Neural cell (in vitro differentiated cells): ENCODE measurements at regions not wholly inside any gene's neighbourhood (a gene's known extent, or its start where the extent isn't known, plus 50 kb on each side); places are given as distances from the start of the nearest gene placed in this dataset.
"Not testable (repeated sequence)": the region's sequence is repeated elsewhere in the genome, so short reads cannot be mapped to it uniquely, and the experiment has no call there.

ENCODE experiments used
- H2AFZ ChIP-seq: fragments of 200-600, 300-800 bp; sonication (generic), shearing (Covaris generic); 2 replicates; pipeline ENCODE4 v1.6.0; 2014; ENCODE audit warnings: low read depth, mild to moderate bottlenecking, antibody characterized with exemption, low read length, moderate library complexity
- H3F3A ChIP-seq: fragments of 200-600 bp; shearing (Covaris generic); 2 replicates; pipeline ENCODE4 v1.6.1; 2016; ENCODE audit warnings: mild to moderate bottlenecking, moderate library complexity, mixed read lengths, antibody characterized with exemption, low read length; ENCODE audit not compliant: insufficient read depth, poor library complexity, severe bottlenecking
- H3K27ac ChIP-seq: fragments of 200-600, 300-800 bp; sonication (generic), shearing (Covaris generic); 2 replicates; pipeline ENCODE4 v1.5.1; 2014; ENCODE audit warnings: mild to moderate bottlenecking, low read length, moderate library complexity
- H3K27me3 ChIP-seq: fragments of 300-800, 200-600 bp; sonication (generic), shearing (Covaris generic); 2 replicates; pipeline ENCODE4 v1.6.0; 2014; ENCODE audit warnings: mild to moderate bottlenecking, low read depth, low read length, moderate library complexity; ENCODE audit not compliant: insufficient read depth
- H3K36me3 ChIP-seq: fragments of 300-800, 200-600 bp; sonication (generic), shearing (Covaris generic); 2 replicates; pipeline ENCODE4 v1.5.1; 2014; ENCODE audit warnings: mild to moderate bottlenecking, antibody characterized with exemption, low read length, moderate library complexity; ENCODE audit not compliant: insufficient read depth
- H3K4me2 ChIP-seq: fragments of 300-800, 200-600 bp; sonication (generic), shearing (Covaris generic); 2 replicates; pipeline ENCODE4 v1.6.0; 2014; ENCODE audit warnings: mild to moderate bottlenecking, low read length
- H3K4me3 ChIP-seq: fragments of 300-800, 200-600 bp; sonication (generic), shearing (Covaris generic); 2 replicates; pipeline ENCODE4 v1.5.1; 2014; ENCODE audit warnings: mild to moderate bottlenecking, low read length, moderate library complexity
- H3K79me2 ChIP-seq: fragments of 200-600 bp; shearing (Covaris generic); replicated peaks from 2 replicates; pipeline ENCODE4 v1.6.0; 2014; ENCODE audit warnings: mild to moderate bottlenecking, low read length, moderate library complexity; ENCODE audit not compliant: insufficient read depth
- H3K9ac ChIP-seq: fragments of 300-800, 200-600 bp; sonication (generic), shearing (Covaris generic); 2 replicates; pipeline ENCODE4 v1.6.1; 2016; ENCODE audit warnings: mild to moderate bottlenecking, low read length, mixed read lengths
- H3K9me2 ChIP-seq: fragments of 200-600 bp; shearing (Covaris generic); 2 replicates; pipeline ENCODE4 v1.6.1; 2016; ENCODE audit warnings: mild to moderate bottlenecking, low read length, mixed read lengths; ENCODE audit not compliant: insufficient read depth
- H3K9me3 ChIP-seq: fragments of 200-600, 300-800 bp; sonication (generic), shearing (Covaris generic); 2 replicates; pipeline ENCODE4 v1.6.1; 2016; ENCODE audit warnings: mild to moderate bottlenecking, mixed run types, low read length, moderate library complexity, mixed read lengths
- H4K20me1 ChIP-seq: fragments of 200-600 bp; shearing (Covaris generic); 2 replicates; pipeline ENCODE4 v1.6.1; 2016; ENCODE audit warnings: mild to moderate bottlenecking, mixed run types; ENCODE audit not compliant: insufficient read depth
- EP300 ChIP-seq: fragments of 450-650 bp; conservative IDR thresholded peaks from 2 replicates; pipeline ENCODE4 v1.6.1; 2014; ENCODE audit warnings: antibody characterized with exemption, mild to moderate bottlenecking, moderate library complexity; ENCODE audit not compliant: poor library complexity, severe bottlenecking
- EZH2 ChIP-seq: fragments of 200-600, 300-800 bp; shearing (Covaris generic), sonication (generic); IDR thresholded peaks from 2 replicates; pipeline ENCODE4 v1.6.1; 2014; ENCODE audit warnings: antibody characterized with exemption, low read length, borderline replicate concordance, mild to moderate bottlenecking; ENCODE audit not compliant: insufficient read depth, poor library complexity, severe bottlenecking
- MXI1 ChIP-seq: fragments of 450-650 bp; conservative IDR thresholded peaks from 2 replicates; pipeline ENCODE4 v1.6.1; 2014; ENCODE audit warnings: antibody characterized with exemption, mild to moderate bottlenecking; ENCODE audit not compliant: poor library complexity, severe bottlenecking
- POLR2AphosphoS5 ChIP-seq: IDR thresholded peaks from 2 replicates; pipeline ENCODE4 v1.6.1; 2012
- RAD21 ChIP-seq: fragments of 450-650 bp; conservative IDR thresholded peaks from 2 replicates; pipeline ENCODE4 v1.6.1; 2014; ENCODE audit warnings: antibody characterized with exemption, mild to moderate bottlenecking, moderate library complexity
- SMC3 ChIP-seq: fragments of 450-650 bp; conservative IDR thresholded peaks from 2 replicates; pipeline ENCODE4 v1.6.1; 2014; ENCODE audit warnings: antibody characterized with exemption, mild to moderate bottlenecking, moderate library complexity; ENCODE audit not compliant: poor library complexity
- TAF1 ChIP-seq: IDR thresholded peaks from 2 replicates; pipeline ENCODE4 v1.6.1; 2012; ENCODE audit warnings: low read depth
- TF ChIP-seq, protein P1 (sequence below): IDR thresholded peaks from 2 replicates; pipeline ENCODE4 v1.6.1; 2012; ENCODE audit warnings: borderline replicate concordance
- TF ChIP-seq, protein P2 (sequence below): fragments of 450-650 bp; IDR thresholded peaks from 2 replicates; pipeline ENCODE4 v1.5.1; 2014; ENCODE audit warnings: antibody characterized with exemption, mild to moderate bottlenecking, moderate library complexity; ENCODE audit not compliant: poor library complexity, severe bottlenecking

- Histone ChIP-seq H2AFZ (no peak overlapping the region), H3K27ac (no peak overlapping the region), H3K9ac (no peak overlapping the region), H3K9me2 (no peaks in the 10 kb centered on the region), H3K4me3 (no peak overlapping the region), H3K4me2 (no peak overlapping the region), H3K27me3 (no peaks in the 10 kb centered on the region), H3K79me2 (no peaks in the 10 kb centered on the region), H4K20me1 (no peaks in the 10 kb centered on the region), H3K9me3 (no peaks in the 10 kb centered on the region), H3F3A (no peaks in the 10 kb centered on the region), H3K36me3 (no peaks in the 10 kb centered on the region)
- TF ChIP-seq TAF1, result no peak
- TF ChIP-seq RAD21, result peak; percentile 24
These were observed 164.5 kb downstream of the UNC5CL start for GRCh38 chr6:40874495-40874894.

- Histone ChIP-seq H3K79me2 (no peaks in the 10 kb centered on the region), H3F3A (no peaks in the 10 kb centered on the region), H3K9ac (no peak overlapping the region), H3K27me3 (no peaks in the 10 kb centered on the region), H2AFZ (no peak overlapping the region), H3K27ac (no peak overlapping the region), H4K20me1 (no peaks in the 10 kb centered on the region), H3K36me3 (no peaks in the 10 kb centered on the region), H3K4me3 (no peak overlapping the region), H3K9me2 (no peaks in the 10 kb centered on the region), H3K9me3 (no peaks in the 10 kb centered on the region), H3K4me2 (peak overlapping the region; percentile 24)
- TF ChIP-seq EZH2, result no peak
- TF ChIP-seq TAF1, result no peak
- no peak for TF ChIP-seq RAD21
- no peak for TF ChIP-seq SMC3
- no peak for TF ChIP-seq MXI1
- TF ChIP-seq POLR2AphosphoS5, result no peak
- no peak for TF ChIP-seq EP300
- TF ChIP-seq, protein P1, sequence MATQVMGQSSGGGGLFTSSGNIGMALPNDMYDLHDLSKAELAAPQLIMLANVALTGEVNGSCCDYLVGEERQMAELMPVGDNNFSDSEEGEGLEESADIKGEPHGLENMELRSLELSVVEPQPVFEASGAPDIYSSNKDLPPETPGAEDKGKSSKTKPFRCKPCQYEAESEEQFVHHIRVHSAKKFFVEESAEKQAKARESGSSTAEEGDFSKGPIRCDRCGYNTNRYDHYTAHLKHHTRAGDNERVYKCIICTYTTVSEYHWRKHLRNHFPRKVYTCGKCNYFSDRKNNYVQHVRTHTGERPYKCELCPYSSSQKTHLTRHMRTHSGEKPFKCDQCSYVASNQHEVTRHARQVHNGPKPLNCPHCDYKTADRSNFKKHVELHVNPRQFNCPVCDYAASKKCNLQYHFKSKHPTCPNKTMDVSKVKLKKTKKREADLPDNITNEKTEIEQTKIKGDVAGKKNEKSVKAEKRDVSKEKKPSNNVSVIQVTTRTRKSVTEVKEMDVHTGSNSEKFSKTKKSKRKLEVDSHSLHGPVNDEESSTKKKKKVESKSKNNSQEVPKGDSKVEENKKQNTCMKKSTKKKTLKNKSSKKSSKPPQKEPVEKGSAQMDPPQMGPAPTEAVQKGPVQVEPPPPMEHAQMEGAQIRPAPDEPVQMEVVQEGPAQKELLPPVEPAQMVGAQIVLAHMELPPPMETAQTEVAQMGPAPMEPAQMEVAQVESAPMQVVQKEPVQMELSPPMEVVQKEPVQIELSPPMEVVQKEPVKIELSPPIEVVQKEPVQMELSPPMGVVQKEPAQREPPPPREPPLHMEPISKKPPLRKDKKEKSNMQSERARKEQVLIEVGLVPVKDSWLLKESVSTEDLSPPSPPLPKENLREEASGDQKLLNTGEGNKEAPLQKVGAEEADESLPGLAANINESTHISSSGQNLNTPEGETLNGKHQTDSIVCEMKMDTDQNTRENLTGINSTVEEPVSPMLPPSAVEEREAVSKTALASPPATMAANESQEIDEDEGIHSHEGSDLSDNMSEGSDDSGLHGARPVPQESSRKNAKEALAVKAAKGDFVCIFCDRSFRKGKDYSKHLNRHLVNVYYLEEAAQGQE, result no peak
- TF ChIP-seq, protein P2, sequence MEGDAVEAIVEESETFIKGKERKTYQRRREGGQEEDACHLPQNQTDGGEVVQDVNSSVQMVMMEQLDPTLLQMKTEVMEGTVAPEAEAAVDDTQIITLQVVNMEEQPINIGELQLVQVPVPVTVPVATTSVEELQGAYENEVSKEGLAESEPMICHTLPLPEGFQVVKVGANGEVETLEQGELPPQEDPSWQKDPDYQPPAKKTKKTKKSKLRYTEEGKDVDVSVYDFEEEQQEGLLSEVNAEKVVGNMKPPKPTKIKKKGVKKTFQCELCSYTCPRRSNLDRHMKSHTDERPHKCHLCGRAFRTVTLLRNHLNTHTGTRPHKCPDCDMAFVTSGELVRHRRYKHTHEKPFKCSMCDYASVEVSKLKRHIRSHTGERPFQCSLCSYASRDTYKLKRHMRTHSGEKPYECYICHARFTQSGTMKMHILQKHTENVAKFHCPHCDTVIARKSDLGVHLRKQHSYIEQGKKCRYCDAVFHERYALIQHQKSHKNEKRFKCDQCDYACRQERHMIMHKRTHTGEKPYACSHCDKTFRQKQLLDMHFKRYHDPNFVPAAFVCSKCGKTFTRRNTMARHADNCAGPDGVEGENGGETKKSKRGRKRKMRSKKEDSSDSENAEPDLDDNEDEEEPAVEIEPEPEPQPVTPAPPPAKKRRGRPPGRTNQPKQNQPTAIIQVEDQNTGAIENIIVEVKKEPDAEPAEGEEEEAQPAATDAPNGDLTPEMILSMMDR, result no peak
These were observed 167.6 kb downstream of the UNC5CL start for GRCh38 chr6:40871424-40871823.

GRCh38 chr6:40868089-40868865 is 170.7 kb downstream of the UNC5CL start:
- H2AFZ ChIP-seq, H3K36me3 ChIP-seq, H3K9ac ChIP-seq, H3K9me3 ChIP-seq, H3K27me3 ChIP-seq, H4K20me1 ChIP-seq, H3K4me2 ChIP-seq, H3K27ac ChIP-seq, H3F3A ChIP-seq, H3K9me2 ChIP-seq, H3K79me2 ChIP-seq, H3K4me3 ChIP-seq: not testable (repeated sequence)

DNA sequence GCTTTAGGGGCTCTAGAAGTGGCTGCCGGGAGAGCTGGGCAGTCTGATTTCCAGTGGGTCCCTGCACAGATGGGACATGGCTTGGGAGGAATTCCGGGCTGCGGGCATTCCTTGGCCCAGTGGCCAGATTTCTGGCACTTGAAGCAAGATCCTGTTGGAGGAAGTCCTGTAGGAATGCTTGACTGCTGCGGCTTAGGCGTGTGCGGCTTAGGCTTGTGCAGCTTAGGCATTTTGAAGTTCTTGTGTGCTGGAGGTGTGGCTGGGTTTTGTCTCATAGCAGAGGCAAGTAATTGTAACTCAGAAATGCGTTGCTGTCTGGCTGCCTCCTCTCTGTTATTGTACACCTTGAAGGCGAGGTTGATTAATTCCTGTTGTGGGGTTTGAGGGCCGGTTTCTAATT is 171.5 kb downstream of the UNC5CL start:
- H3K9ac ChIP-seq, result not testable (repeated sequence)

GRCh38 chr6:40865259-40865658 is 173.8 kb downstream of the UNC5CL start:
- not testable (repeated sequence) for H3K4me3 ChIP-seq

More for the DNA sequence above, 171.5 kb downstream of the UNC5CL start:
- not testable (repeated sequence) for H2AFZ ChIP-seq, H3K9me3 ChIP-seq, H3K4me2 ChIP-seq, H3K27ac ChIP-seq, H3K36me3 ChIP-seq, H3K79me2 ChIP-seq, H3K27me3 ChIP-seq, H3F3A ChIP-seq, H3K4me3 ChIP-seq, H4K20me1 ChIP-seq, H3K9me2 ChIP-seq

More at GRCh38 chr6:40865259-40865658, 173.8 kb downstream of the UNC5CL start:
- not testable (repeated sequence) for H3K27me3 ChIP-seq, H3K79me2 ChIP-seq, H2AFZ ChIP-seq, H4K20me1 ChIP-seq, H3K9ac ChIP-seq, H3K36me3 ChIP-seq, H3K9me2 ChIP-seq, H3K27ac ChIP-seq, H3K9me3 ChIP-seq, H3K4me2 ChIP-seq, H3F3A ChIP-seq
